Ascending aorta (tissue), 2 donors: ENCODE measurements at regions not wholly inside any gene's neighbourhood (a gene's known extent, or its start where the extent isn't known, plus 50 kb on each side); places are given as distances from the start of the nearest gene placed in this dataset.

ENCODE experiments used
- DNase-seq, 2 donors: peaks; one replicate each; pipeline ENCODE4 v3.0.0-alpha.2; 2019; ENCODE audit warnings: low spot score in 2 of 2
- H3K27ac ChIP-seq, 2 donors: fragments of 200-600 bp; sonication (generic); one replicate each; pipeline ENCODE4 v1.5.1; 2016 to 2017; ENCODE audit warnings: mild to moderate bottlenecking in 1 of 2
- H3K27me3 ChIP-seq: fragments of 200-600 bp; sonication (generic); one replicate; pipeline ENCODE4 v1.5.1; 2017
- H3K36me3 ChIP-seq, 2 donors: fragments of 200-600 bp; sonication (generic); one replicate each; pipeline ENCODE4 v1.5.1; 2016
- H3K4me1 ChIP-seq, 2 donors: fragments of 200-600 bp; sonication (generic); one replicate each; pipeline ENCODE4 v1.5.1; 2016 to 2017; ENCODE audit warnings: mild to moderate bottlenecking in 1 of 2
- H3K4me3 ChIP-seq, 2 donors: fragments of 200-600 bp; sonication (generic); one replicate each; pipeline ENCODE4 v1.5.1; 2016 to 2017; ENCODE audit warnings: mild to moderate bottlenecking in 1 of 2
- H3K9me3 ChIP-seq, 2 donors: fragments of 200-600 bp; sonication (generic); one replicate each; pipeline ENCODE4 v1.5.1; 2016
- intact Hi-C: fragments of 100-400 bp; cut with DNase I; formaldehyde crosslinking; loops from one replicate; pipeline ENCODE4 v1.15.1; 2023
- TF ChIP-seq, protein P1 (sequence below), 3 experiments: fragments of 200-600 bp in 2 of 3; fragments of 450-650 bp in 1 of 3; sonication (generic) in 2 of 3; IDR thresholded peaks; one replicate each; pipeline ENCODE4 v1.5.1; 2016 to 2019; ENCODE audit warnings: antibody characterized with exemption in 3 of 3, mild to moderate bottlenecking in 1 of 3, moderate library complexity in 1 of 3

DNA sequence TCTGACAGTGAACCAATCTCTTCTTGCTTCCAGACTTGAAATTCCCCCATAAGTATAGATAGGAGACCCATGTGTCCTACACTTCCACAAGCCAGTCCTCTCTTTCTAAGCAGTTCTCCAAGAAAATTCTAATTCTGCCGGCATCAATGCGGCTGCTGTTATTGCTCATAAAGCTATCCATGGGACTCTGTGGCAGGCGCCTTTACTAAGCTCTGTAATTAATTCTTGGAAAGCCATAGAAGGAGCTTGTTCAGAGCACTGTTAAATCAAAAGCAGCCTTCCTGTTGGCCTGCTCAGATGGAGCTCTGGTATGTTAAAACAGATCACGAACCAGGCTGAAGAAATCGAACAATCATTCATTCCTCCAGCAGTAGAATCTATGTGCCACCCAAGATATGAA is 244.3 kb upstream of the NFE2L3 start:
- Histone ChIP-seq H3K4me1 (no peaks in the 10 kb centered on the region), H3K9me3 (no peaks in the 10 kb centered on the region), H3K27ac (no peak overlapping the region), H3K4me3 (no peak overlapping the region), H3K36me3 (no peaks in the 10 kb centered on the region), H3K27me3 (no peaks in the 10 kb centered on the region)
- intact Hi-C loops: no loop called here
- no peak for DNase-seq
- TF ChIP-seq, protein P1, sequence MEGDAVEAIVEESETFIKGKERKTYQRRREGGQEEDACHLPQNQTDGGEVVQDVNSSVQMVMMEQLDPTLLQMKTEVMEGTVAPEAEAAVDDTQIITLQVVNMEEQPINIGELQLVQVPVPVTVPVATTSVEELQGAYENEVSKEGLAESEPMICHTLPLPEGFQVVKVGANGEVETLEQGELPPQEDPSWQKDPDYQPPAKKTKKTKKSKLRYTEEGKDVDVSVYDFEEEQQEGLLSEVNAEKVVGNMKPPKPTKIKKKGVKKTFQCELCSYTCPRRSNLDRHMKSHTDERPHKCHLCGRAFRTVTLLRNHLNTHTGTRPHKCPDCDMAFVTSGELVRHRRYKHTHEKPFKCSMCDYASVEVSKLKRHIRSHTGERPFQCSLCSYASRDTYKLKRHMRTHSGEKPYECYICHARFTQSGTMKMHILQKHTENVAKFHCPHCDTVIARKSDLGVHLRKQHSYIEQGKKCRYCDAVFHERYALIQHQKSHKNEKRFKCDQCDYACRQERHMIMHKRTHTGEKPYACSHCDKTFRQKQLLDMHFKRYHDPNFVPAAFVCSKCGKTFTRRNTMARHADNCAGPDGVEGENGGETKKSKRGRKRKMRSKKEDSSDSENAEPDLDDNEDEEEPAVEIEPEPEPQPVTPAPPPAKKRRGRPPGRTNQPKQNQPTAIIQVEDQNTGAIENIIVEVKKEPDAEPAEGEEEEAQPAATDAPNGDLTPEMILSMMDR (IDR thresholded peaks at IDR 0.05): no peak

DNA sequence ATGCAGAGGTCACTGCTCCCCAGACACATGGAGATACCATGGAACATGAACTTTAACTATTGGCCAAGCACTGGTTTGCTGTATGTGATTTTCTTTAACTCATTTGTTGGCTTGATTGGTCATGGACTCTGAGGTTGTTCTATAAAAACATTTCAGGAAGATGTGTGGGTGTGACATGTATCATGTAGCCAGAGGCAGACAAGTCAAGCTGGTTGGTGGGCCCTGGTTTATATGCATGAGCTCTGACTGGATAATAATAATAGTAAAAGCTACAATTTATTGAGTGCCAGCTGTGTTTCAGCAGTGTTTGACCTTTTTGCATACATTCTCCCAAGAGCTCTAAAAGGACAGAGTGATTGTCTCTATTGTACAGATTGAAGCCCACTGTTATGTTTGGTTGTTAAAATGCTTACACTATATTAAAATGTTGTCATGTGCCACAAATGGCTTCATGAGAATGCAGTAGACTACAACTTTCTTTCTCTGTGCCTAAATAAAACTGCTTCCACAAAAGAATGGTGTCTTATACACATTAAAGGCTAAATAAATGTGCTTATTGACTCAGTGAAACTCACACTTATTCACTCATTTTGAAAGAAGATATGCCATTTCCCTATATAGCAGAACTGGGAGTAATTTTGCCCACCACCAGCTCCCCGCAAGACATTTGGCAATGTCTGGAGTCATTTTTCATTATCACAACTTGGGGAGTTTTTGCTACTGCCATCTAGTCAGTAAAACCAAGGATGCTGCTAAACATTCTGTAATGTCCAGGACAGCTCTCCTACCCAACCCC is 243.6 kb upstream of the NFE2L3 start:
- Histone ChIP-seq H3K36me3 (no peaks in the 10 kb centered on the region), H3K27ac (no peak overlapping the region), H3K27me3 (no peaks in the 10 kb centered on the region), H3K4me3 (no peak overlapping the region), H3K9me3 (no peaks in the 10 kb centered on the region), H3K4me1 (no peaks in the 10 kb centered on the region)
- intact Hi-C loops: no loop called here
- TF ChIP-seq, protein P1 (IDR thresholded peaks at IDR 0.05): no peak
- DNase-seq: no peak

DNA sequence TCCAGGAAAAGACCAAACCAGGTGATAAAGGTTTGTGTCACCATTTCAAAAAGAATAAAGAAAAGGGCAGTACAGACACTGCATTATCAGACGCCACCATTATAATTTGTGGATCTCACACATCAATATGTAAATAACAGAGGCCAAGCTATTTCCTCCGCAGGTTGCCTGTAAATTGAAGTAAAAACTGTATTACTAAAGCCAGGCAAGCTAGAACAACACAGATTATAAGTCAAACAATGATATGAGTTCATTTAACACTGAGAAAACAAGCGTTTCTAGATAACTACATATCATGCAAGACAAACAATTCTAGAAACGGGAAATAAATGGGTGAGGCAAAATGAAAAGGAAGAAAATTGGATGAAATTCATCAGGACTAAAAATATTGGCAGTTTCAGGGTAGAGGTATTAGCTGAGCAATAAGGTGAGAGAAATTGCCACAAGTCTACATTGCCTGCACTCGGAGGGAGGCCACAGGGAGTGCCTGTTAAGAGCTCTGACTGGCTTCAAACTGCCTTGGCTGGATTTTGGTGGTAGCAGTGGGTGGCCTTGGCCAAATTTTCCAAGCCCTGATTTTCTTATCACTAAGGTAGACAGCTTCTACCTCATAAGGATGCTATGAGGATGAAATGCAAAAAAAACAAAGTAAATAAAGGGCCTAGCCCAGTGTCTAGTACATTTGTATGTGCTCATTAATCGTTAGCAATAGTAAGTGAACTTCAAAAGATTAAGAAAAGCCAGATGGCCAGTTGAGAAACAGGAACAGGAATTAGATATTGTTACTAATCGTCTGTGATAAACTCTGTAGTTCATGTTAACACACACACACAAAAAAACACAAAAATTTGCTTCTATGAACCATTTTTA is 240.0 kb upstream of the NFE2L3 start:
- intact Hi-C loops: no loop called here
- Histone ChIP-seq H3K4me3 (no peak overlapping the region), H3K9me3 (no peaks in the 10 kb centered on the region), H3K4me1 (no peaks in the 10 kb centered on the region), H3K36me3 (no peaks in the 10 kb centered on the region), H3K27ac (no peak overlapping the region), H3K27me3 (no peaks in the 10 kb centered on the region)
- no peak for DNase-seq
- TF ChIP-seq, protein P1 (IDR thresholded peaks at IDR 0.05): no peak

DNA sequence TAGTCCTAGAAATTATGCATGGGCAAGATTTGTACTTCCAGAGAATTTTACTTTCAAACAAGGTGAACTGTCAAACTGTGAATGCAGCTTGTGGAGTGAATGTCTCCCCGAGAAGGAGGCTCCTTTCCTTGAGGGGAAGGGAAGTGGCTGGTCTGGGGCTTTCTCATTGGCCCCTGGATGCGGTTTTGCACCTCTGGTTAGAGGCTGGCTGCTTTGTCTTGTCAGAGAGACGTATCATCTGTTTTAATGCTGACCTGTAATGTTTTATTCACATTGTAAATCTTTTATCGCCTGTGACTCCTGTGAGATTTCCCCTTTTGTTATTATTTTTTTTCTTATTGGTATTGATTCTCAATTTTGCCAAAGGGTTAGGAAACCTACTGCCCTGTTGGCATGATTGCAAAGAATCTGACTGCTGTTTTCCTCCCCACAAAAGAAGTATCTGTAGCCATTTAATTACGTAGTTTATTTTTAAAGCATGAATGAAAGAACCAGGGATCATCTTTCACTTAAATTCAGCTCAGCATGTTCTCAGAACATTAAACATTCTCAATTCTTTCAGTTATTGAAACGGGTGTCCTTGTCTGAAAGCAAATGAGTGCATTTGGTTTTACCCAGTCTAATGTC is 238.3 kb upstream of the NFE2L3 start:
- Histone ChIP-seq H3K4me1 (no peaks in the 10 kb centered on the region), H3K27ac (no peak overlapping the region), H3K36me3 (no peaks in the 10 kb centered on the region), H3K27me3 (no peaks in the 10 kb centered on the region), H3K4me3 (no peak overlapping the region), H3K9me3 (no peaks in the 10 kb centered on the region)
- DNase-seq: no peak
- intact Hi-C loops: no loop called here
- TF ChIP-seq, protein P1 (IDR thresholded peaks at IDR 0.05): no peak

DNA sequence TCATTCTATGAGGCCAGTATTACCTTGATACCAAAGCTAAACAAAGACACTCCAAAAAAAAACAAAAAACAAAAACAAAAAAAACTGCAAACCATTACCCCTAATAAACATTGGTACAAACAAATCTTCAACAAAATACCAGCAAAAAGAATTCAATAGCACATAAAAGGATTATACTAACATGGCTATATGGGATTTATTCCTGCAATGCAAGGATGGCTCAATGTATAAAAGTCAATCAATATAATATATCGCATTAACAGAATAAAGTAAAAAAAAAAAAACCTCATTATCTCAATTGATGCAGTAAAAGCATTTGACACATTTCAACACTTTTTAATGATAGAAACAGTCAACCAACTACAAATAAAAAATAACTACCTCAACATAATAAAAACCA is 233.3 kb upstream of the NFE2L3 start:
- Histone ChIP-seq H3K9me3 (no peaks in the 10 kb centered on the region), H3K27ac (no peak overlapping the region), H3K36me3 (no peaks in the 10 kb centered on the region), H3K27me3 (no peaks in the 10 kb centered on the region), H3K4me1 (no peaks in the 10 kb centered on the region), H3K4me3 (no peak overlapping the region)
- TF ChIP-seq, protein P1 (IDR thresholded peaks at IDR 0.05): no peak
- no peak for DNase-seq
- intact Hi-C loops: no loop called here
